ENCODE measurements at regions not wholly inside any gene's neighbourhood (a gene's known extent, or its start where the extent isn't known, plus 50 kb on each side); places are given as distances from the start of the nearest gene placed in this dataset.

GRCh38 chr16:17632667-17633066 is 161.9 kb upstream of the XYLT1 start:
- DNase-seq: no peak

- DNase-seq: no peak
These were observed 159.2 kb upstream of the XYLT1 start for GRCh38 chr16:17629936-17630335.

- no peak for DNase-seq
These were observed 158.2 kb upstream of the XYLT1 start for GRCh38 chr16:17628983-17629382.

- DNase-seq: no peak
These were observed 151.6 kb upstream of the XYLT1 start for GRCh38 chr16:17622366-17622765.

DNA sequence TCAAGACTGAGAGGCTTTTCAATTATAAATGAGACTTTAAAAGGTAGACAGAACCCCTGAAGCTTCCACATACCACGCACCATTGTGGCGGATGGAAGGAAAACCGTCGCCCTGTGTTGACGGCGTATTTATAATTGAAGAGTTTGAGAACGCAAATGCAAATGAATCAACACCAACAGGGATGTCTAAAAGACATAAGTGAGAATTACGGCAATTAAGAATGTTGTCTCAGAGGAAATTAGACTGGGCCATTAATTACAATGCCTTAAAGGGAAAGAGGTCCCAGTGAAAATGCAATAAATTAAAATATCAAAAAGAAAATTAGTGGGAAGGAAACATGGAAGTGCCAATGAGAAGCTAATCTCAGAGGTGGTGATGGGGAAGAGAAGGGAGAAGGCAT is 148.5 kb upstream of the XYLT1 start:
- no peak for DNase-seq

GRCh38 chr16:17617021-17617552 is 146.3 kb upstream of the XYLT1 start:
- no peak for DNase-seq

GRCh38 chr16:17612336-17612735 is 141.6 kb upstream of the XYLT1 start:
- DNase-seq: no peak

DNA sequence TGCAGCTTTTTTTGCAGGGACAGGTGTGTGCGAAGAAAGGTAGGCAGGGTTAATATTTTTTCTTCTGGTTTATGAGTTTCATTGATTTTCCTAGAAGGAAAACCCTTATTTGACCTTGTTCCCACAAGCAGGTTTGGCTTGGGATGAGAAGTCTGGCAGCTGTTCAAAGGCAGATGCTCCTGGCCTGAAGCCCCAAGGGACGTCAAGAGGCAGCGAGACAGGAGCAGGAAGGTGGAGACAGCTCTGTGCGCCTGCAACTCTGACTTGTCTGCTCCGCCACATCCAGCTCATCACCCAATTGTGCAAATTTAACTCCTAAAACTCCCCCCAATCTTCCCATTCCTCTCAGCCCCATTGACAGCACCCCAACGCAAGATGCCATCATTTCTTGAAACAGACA is 136.8 kb upstream of the XYLT1 start:
- peak; percentile 83 for DNase-seq

DNA sequence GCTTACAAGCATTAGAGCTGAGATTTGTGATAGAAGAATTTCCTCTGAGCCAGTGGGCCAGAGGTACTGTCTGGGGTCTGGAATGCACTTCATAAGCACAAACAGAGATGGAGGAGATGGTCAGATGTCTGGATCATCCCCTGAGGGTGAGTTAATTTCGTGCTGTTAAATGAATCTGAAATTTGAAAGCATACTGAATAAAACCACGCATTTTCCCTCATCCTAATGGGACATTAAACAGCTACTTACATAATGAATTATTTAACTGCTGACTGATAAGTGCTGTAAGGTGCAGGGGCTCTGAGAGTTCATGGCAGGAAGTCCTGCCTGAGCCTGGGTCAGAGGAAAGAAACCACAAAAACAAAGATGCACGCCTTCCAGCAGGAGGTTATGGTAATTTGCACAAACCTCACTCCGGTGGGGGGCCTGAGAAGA is 136.3 kb upstream of the XYLT1 start:
- no peak for DNase-seq

DNA sequence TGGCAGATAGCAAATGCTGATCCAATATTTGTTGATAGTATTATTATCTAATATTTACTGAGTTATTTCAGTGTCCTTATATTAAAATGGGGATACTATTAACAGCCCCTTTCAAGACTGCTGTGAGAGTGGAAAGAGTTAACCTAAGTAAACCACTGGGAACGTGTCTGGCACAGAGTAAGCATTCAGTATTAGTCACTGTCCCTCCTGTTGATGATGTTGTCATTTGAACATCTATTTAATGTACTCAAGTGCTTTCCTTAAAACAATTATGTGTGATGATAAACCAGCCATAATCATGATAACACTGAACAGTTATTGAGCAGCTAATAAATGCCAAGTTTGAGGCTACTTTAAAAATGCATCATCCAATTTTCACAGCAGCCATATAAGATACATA is 135.7 kb upstream of the XYLT1 start:
- DNase-seq: no peak

DNA sequence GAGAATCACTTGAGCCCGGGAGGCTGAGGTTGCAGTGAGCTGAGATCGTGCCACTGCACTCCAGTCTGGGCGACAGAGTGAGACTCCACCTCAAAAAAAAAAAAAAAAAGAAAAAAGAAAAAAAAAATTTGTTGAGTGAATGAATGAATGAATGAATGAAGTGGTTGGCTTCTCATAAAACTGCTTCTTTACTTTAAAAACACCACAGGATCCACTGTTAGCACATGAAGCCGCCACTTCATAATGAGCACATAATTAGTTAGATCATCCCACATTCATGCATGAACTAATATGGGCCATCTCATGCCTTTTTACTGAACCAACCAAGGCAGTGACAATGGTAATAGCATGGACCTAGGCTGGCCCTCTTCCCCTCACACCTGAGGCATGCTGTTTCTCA is 135.0 kb upstream of the XYLT1 start:
- no peak for DNase-seq

- no peak for DNase-seq
These were observed 132.9 kb upstream of the XYLT1 start for GRCh38 chr16:17603626-17604025.

GRCh38 chr16:17602678-17603077 is 131.9 kb upstream of the XYLT1 start:
- no peak for DNase-seq

GRCh38 chr16:17598968-17599367 is 128.2 kb upstream of the XYLT1 start:
- no peak for DNase-seq

GRCh38 chr16:17591655-17592405 is 121.1 kb upstream of the XYLT1 start:
- no peak for DNase-seq

DNA sequence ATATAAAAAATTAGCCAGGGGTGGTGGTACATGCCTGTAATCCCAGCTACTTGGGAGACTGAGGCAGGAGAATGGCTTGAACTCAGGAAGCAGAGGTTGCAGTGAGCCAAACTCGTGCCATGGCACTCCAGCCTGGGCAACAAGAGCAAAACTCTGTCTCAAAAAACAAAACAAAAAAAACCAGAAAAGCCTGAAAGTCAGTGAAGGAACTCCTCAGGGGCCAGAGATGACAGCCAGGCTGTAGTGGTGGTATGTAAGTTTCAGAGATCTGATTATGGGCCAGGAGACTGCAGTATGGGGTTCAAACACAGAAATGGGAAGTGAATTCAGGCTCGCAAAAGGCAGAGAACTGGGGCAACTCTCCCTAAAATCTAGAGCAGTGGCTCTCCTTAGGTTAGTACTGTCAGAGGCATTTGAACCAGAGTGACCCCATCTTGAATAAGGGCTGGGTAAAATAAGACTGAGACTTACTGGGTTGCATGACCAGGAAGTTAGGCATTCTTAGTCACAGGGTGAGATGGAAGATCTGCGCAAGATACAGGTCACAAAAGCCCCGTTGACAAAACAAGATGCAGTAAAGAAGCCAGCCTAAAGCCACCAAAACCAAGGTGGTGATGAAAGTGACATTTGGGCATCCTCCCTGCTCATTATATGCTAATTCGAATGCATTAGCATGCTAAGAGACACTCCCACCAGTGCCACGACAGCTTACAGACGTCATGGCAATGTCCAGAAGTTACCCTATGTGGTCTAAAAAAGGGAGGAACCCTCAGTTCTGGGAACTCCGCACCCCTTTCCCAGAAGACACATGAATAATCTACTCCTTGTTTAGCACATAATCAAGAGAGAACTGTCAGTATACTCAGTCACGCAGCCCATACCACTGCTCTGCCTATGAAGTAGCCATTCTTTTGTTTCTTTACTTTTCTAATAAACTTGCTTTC is 120.2 kb upstream of the XYLT1 start:
- no peak for DNase-seq

- no peak for DNase-seq
These were observed 119.1 kb upstream of the XYLT1 start for GRCh38 chr16:17589898-17590297.

- no peak for DNase-seq
These were observed 114.8 kb upstream of the XYLT1 start for GRCh38 chr16:17585449-17586074.

GRCh38 chr16:17578981-17579874 is 108.5 kb upstream of the XYLT1 start:
- no peak for DNase-seq

DNA sequence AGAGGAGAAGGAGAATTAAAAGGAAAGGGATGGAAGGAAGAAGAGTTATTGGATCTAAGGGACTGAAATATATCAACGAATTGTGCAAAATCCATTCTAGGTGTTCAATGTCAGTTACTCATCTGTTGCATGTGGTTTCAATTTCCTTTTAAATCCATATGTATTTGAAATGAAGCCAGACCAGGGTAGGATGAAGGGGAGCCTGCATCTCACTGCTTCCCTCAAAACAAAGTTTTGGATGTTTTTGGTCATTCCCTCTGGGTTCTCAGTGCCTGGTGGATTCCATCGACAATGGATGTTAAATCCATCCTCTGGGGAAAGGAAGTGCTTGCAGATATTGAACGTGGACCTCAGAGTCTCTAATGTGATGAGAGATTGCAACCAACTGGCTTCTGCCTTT is 103.5 kb upstream of the XYLT1 start:
- DNase-seq: no peak

DNA sequence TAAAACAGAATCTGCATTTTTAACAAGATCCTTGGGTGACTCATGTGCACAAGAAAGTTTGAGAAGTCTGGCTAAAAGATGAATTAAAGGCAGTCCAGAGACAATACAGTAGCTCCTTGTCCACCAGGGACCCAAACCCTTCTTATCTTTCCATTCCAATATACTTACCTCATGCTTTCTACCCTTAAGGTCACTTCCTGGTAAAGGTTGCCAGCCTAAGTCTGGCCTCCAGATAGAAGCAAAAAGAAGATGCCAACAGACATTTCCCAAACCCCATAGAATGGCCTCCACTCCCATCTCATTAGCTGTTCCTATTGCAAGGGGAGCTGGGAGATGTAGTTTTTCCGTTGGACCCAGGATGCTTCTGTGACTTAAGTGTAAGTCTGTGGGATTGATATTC is 101.4 kb upstream of the XYLT1 start:
- DNase-seq: no peak

DNA sequence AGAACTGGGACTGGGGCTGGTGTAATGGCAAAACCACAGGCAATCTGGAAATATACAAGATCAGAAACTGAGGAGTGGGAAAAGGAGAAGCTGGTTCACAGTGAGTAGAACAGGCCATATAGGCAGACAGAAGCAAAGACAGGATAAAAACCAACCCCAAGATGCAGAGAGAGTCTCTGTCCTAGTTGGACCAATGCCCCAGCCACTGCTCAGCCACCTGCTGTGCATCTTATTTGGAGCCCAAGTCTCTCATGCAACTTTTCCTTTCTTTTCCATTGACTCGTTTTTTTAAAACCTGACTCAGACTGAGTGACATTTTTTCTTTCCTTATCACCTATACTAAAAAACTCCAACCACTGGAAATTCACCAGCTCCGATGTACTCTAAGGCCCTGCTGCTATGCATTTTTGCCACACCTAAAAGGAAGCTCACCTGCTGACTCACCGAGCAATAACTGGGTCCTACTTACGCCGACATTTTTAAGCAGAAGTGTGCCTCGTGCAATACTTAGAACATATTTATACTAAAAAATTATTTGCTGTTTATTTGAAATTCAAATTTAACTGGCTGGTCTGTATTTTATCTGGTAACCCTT is 100.8 kb upstream of the XYLT1 start:
- DNase-seq: no peak
